ENCODE measurements at regions not wholly inside any gene's neighbourhood (a gene's known extent, or its start where the extent isn't known, plus 50 kb on each side); places are given as distances from the start of the nearest gene placed in this dataset.
"Not testable (repeated sequence)": the region's sequence is repeated elsewhere in the genome, so short reads cannot be mapped to it uniquely, and the experiment has no call there.

DNA sequence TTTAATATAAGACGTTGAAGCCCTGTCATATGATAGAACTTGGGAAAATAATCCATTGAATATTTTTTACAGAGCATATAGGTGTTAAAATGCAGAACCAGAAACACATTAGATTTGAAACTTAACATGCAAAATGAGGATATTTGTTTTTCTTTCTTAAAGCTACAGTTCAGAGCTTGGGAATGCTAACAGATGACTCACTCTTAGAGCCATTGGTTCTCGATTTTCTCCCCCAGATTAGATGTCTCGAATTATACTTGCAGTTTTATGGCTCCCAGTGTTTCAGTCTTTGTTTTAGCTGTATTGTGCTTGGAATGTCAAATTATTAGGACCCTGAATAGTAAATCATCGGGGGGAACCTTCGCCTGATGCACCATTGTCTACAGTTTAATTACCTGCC is 575.7 kb upstream of the ZP4 start:
- Mint-ChIP-seq H3K9me3 (peaks cover 18% of the 10 kb centered on the region), H3K27me3 (no peaks in the 10 kb centered on the region), H3K4me3 (no peak overlapping the region), H3K36me3 (ENCODE audit: low read depth) (no peaks in the 10 kb centered on the region), H3K27ac (no peak overlapping the region), H3K4me1 (ENCODE audit: low read depth) (no peaks in the 10 kb centered on the region)
- intact Hi-C loops (cut with micrococcal nuclease), result no loop called here

DNA sequence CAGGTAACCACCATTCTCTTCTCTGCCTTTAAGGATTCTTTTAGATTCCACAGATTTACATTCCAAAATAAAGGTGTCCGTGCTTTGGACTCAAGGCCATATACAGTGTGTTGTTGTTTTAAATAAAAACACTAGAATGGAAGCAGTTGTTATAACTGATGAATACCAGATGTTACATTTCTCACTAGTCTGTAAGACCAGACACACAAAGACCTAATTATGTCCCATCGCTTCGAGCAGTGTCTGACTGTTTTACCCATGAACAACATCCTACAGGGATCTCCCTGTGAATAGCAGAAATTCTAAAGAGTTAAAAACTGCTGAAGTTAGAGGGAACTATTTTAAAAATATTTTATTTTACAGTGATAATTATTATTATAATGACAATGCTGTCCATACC is 574.7 kb upstream of the ZP4 start:
- peaks cover 18% of the 10 kb centered on the region for H3K9me3 Mint-ChIP-seq
- H3K36me3 Mint-ChIP-seq (ENCODE audit: low read depth), result no peaks in the 10 kb centered on the region
- intact Hi-C loops (cut with micrococcal nuclease), result no loop called here
- no peak overlapping the region for H3K4me3 Mint-ChIP-seq
- no peak overlapping the region for H3K27ac Mint-ChIP-seq
- no peaks in the 10 kb centered on the region for H3K27me3 Mint-ChIP-seq
- H3K4me1 Mint-ChIP-seq (ENCODE audit: low read depth), result no peaks in the 10 kb centered on the region

DNA sequence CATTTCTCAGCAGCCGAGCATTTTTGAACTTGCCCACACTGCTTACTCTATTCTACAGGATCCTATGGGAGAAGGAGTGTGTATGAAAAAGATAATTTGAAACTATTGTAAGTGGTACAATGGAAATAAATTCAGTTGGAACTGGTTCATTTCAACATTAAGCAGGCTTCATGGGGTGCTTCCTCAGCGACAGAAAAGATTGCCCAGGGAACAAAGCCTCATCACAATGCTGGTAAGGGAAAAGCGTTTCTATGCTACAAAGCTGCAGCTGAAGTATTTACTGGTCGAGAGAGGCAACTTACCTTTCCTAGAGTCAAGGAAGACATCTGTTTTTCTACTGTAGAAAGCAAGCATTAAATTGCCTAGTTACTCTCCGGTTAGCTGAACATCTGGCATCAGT is 568.2 kb upstream of the ZP4 start:
- Mint-ChIP-seq H3K36me3 (ENCODE audit: low read depth) (no peaks in the 10 kb centered on the region), H3K27ac (no peak overlapping the region), H3K9me3 (peaks cover 11% of the 10 kb centered on the region), H3K4me3 (no peak overlapping the region), H3K27me3 (no peaks in the 10 kb centered on the region), H3K4me1 (ENCODE audit: low read depth) (no peaks in the 10 kb centered on the region)
- intact Hi-C loops (cut with micrococcal nuclease), result no loop called here

DNA sequence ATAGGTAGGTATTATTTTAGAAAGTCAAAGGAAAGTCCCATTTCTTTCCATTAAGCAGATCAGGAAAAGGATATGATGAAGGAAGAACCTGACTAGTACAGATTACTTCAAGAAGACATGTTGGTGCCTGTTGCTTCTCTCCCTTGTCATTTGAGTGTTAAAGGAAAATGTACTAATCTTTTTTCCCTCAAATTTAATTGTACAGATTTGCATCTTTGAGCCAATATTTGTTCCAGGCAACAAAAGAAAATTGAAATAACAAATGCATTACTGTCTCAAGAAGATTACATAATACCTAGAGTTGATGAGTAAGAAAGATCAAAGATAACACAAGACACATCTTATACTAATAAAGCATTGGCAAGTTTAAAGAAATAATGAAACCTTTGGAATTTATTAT is 566.9 kb upstream of the ZP4 start:
- Mint-ChIP-seq H3K4me1 (ENCODE audit: low read depth) (no peaks in the 10 kb centered on the region), H3K4me3 (no peak overlapping the region), H3K36me3 (ENCODE audit: low read depth) (no peaks in the 10 kb centered on the region), H3K9me3 (no peaks in the 10 kb centered on the region), H3K27ac (no peak overlapping the region), H3K27me3 (no peaks in the 10 kb centered on the region)
- intact Hi-C loops (cut with micrococcal nuclease), result no loop called here

DNA sequence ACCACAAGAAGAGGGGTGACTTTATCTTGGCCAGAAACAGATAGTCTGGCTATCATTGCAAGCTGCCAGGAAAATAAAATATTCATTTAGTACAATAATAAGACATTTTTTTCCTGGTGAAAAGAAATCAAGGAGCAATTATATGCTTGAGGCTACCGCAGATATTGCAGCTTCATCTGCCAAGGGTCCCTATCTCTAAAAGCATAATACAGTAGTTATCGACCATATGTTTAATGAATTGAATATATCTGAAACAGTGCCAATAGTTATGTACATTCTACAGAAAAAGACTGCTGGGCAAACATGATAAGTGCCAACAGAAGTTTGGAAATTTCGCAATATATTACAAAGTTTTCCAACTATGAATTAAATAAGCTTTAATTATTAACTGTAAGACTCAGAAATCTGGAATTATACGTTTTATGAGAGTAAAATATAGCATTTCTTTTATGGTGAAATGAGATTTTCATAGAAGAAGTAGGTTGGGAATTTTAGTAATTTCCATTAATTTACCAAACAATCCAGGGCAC is 561.1 kb upstream of the ZP4 start:
- Mint-ChIP-seq H3K36me3 (ENCODE audit: low read depth) (no peaks in the 10 kb centered on the region), H3K27ac (no peak overlapping the region), H3K4me1 (ENCODE audit: low read depth) (no peaks in the 10 kb centered on the region), H3K27me3 (no peaks in the 10 kb centered on the region), H3K4me3 (no peak overlapping the region), H3K9me3 (no peaks in the 10 kb centered on the region)
- intact Hi-C loops (cut with micrococcal nuclease), result no loop called here

DNA sequence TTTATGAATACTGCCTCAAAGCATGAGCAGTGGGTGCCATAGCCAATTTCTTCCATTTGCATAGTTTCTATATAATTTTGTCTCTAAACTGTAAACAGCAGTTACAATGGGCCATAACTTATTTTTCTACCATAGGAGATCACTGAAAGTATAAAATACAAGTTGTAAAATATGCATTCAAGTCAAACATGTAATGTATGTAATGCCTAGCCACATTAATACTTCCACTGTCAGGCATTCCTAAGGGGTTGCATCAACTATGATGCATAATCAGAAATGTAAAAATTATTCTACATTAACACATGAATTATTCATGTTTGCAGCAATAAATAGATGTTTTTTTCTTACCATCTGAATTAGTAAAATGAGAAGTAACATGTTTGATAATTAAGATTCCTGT is 560.3 kb upstream of the ZP4 start:
- H3K4me3 Mint-ChIP-seq, result no peak overlapping the region
- H3K4me1 Mint-ChIP-seq (ENCODE audit: low read depth), result no peaks in the 10 kb centered on the region
- H3K36me3 Mint-ChIP-seq (ENCODE audit: low read depth), result no peaks in the 10 kb centered on the region
- intact Hi-C loops (cut with micrococcal nuclease), result no loop called here
- no peaks in the 10 kb centered on the region for H3K9me3 Mint-ChIP-seq
- no peak overlapping the region for H3K27ac Mint-ChIP-seq
- no peaks in the 10 kb centered on the region for H3K27me3 Mint-ChIP-seq

DNA sequence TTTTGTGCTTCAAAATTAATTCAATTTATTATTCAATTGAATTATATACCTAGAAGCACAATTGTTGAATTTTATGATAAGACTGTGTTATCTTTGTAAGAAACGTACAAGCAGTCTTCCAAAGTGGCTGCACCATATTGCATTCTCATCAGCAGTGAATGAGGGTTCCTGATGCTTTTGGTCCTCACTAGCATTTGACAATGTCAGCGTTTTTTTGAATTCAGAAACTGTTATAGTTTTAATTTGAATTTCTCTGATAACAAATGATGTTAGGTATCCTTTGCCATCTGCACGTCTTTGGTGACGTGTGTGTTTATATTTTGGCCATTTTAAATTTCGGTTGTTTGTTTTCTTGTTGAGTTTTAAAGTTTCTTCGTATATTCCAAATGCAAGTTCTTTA is 553.0 kb upstream of the ZP4 start:
- Mint-ChIP-seq H3K9me3 (no peaks in the 10 kb centered on the region), H3K36me3 (ENCODE audit: low read depth) (no peaks in the 10 kb centered on the region), H3K4me3 (no peak overlapping the region), H3K27me3 (no peaks in the 10 kb centered on the region), H3K27ac (no peak overlapping the region), H3K4me1 (ENCODE audit: low read depth) (no peaks in the 10 kb centered on the region)
- intact Hi-C loops (cut with micrococcal nuclease), result no loop called here

DNA sequence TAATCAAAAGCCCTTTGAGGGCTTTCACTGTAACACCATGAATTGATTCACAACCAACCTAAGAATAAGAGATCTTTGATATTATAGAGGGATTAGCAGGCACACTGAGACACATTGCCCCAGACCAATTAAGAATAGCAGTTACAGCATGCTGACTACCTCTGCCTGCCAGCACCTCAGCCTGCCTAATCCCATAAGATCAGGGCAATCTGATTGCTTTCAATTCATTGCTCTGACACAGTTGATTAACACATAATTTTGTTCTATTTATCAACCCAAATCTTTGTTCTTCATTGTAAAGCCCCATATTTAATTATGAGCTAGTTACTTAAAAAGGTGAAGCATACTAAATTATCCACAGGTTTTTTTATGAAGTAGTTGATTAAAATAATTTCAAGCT is 548.8 kb upstream of the ZP4 start:
- intact Hi-C loops (cut with micrococcal nuclease), result no loop called here

DNA sequence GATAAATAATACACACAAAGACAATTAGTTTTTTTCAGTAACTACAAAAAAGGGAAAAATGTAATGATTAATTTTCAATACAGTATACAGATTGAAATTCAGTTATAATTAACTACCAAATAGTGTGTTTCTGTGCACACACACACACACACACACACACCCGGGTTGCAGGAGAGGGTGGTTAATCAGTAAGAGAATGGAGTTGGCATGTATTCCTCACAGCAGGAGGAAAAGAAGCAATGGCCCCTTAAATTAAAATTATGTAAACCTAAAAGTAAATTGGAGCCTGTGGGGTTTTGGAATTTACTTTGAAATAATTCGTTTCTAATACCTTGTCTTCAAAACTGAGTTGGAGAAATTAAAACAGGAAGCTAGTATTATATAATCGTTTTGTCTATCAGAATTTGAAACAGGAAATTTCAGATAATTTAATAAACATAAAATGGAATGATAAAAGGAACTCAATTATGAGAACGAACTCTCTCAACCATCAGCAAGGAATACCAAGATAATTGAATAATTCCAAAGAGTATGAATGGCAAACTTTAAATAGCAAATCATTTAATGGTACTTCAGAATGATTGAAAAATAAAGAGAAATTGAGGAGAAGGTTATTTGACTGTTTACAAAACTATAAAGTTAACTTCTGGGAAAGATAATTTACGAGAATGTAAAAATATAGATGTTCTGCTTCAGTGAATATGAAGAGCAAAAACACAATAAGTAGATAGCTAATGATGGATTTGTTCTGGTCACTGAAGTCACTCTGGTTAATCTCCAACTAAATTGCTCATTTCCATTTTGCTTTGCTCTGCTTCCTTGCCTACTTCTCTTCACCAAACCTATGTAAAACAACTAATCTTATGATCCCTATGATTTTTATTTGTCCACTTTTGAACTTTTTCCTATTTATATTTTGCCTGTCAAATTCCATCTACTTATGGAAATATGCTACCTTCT is 547.9 kb upstream of the ZP4 start:
- no peaks in the 10 kb centered on the region for H3K9me3 Mint-ChIP-seq
- no peaks in the 10 kb centered on the region for H3K27me3 Mint-ChIP-seq
- H3K27ac Mint-ChIP-seq, result no peak overlapping the region
- intact Hi-C loops (cut with micrococcal nuclease), result no loop called here
- no peaks in the 10 kb centered on the region for H3K4me1 Mint-ChIP-seq (ENCODE audit: low read depth)
- H3K36me3 Mint-ChIP-seq (ENCODE audit: low read depth), result no peaks in the 10 kb centered on the region
- H3K4me3 Mint-ChIP-seq, result no peak overlapping the region

More for the DNA sequence above, 548.8 kb upstream of the ZP4 start:
- H3K27me3 Mint-ChIP-seq, result no peaks in the 10 kb centered on the region
- H3K4me1 Mint-ChIP-seq (ENCODE audit: low read depth), result no peaks in the 10 kb centered on the region
- H3K27ac Mint-ChIP-seq, result no peak overlapping the region
- H3K9me3 Mint-ChIP-seq, result no peaks in the 10 kb centered on the region
- H3K36me3 Mint-ChIP-seq (ENCODE audit: low read depth), result no peaks in the 10 kb centered on the region
- no peak overlapping the region for H3K4me3 Mint-ChIP-seq

DNA sequence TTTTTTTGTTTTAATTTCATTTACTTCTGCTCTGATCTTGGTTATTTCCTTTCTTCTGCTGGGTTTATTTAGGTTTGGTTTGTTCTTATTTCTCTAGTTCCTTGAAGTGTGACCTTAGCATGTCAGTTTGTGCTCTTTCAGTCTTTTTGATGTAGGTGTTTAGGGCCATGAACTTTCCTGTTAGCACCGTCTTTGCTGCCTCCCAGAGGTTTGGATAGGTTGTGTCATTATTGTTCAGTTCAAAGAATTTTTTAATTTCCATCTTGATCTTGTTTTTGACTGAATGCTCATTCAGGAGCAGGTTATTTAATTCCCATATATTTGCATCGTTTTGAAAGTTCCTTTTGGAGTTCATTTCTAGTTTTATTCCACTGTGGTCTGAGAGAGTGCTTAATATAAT is 539.0 kb upstream of the ZP4 start:
- H3K27ac Mint-ChIP-seq; H3K4me3 Mint-ChIP-seq; intact Hi-C loops (cut with micrococcal nuclease); H3K27me3 Mint-ChIP-seq; H3K4me1 Mint-ChIP-seq (ENCODE audit: low read depth); H3K36me3 Mint-ChIP-seq (ENCODE audit: low read depth): not testable (repeated sequence)
- peaks cover 11% of the 10 kb centered on the region for H3K9me3 Mint-ChIP-seq

DNA sequence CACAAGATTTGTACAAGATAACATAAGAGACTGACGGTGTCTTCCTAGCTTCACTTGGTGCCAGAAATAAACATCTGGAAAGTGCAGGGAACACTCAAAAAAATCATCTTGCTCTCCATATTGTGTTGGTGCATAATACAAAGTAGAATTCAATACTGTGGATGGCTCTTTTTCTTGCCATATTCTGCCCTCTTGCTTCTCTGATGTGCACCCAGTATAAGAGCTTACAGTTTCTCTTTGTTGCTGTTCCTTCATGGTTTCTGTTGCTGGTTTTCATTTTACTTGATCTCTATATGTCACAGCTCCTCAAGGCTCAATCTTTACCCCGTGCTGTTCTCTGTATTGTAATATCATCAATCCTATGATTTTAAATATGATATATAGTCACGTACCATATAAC is 528.5 kb upstream of the ZP4 start:
- H3K4me3 Mint-ChIP-seq, result no peak overlapping the region
- intact Hi-C loops (cut with micrococcal nuclease), result no loop called here
- H3K27ac Mint-ChIP-seq, result no peak overlapping the region
- peaks cover 5% of the 10 kb centered on the region for H3K9me3 Mint-ChIP-seq
- no peaks in the 10 kb centered on the region for H3K4me1 Mint-ChIP-seq (ENCODE audit: low read depth)
- H3K36me3 Mint-ChIP-seq (ENCODE audit: low read depth), result no peaks in the 10 kb centered on the region
- no peaks in the 10 kb centered on the region for H3K27me3 Mint-ChIP-seq

DNA sequence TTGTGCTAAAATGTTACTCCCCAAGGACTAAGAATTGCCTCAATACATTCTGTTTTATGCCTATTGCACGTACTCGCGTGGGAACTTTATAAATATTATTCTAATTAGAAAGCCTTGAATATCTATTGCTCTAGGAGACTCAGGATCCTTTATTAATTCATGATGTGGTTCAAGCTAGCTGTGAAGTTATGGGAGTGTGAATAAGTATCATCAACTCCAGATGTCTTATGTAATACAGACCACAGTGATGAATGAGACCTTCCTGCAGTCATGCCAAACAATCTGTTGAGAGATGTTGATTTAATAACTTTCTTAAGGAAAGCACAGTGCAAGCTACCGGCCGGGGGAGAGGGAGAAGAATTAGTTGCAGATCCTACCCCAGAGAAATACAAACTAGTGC is 519.2 kb upstream of the ZP4 start:
- H3K36me3 Mint-ChIP-seq (ENCODE audit: low read depth), result no peaks in the 10 kb centered on the region
- no peaks in the 10 kb centered on the region for H3K27me3 Mint-ChIP-seq
- H3K9me3 Mint-ChIP-seq, result peaks cover 7% of the 10 kb centered on the region

DNA sequence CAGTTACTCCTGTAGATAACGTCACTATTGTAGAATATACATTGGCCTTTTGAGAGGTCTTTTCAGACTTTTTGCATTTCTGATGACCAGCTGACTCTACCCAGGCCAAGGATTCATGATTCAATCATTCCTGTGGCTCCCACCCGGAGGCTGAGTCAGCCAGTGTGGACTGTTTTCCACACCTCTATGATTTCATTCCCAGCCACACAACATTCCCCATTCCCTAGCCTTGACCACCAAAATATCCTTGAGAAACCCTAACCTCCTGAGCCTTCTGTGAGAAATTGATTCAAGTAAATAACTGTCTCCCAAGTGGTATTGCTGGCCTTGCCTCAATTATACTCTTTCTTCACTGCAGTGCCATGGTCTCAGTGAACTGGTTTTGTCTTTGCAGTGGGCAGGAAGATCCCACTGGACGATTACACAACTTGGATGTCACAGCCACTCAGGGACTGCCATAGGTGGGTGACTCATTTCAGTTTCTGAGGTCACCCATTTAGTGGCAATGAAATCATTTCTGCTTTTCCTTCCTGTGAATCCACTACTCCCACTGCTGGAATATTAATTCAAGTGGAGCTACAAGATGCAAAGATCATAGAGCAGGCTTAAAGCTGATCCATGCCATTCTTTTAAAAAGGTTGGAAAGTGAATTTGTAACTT is 518.6 kb upstream of the ZP4 start:
- Mint-ChIP-seq H3K27me3 (no peaks in the 10 kb centered on the region), H3K9me3 (peaks cover 3% of the 10 kb centered on the region), H3K27ac (no peak overlapping the region), H3K36me3 (ENCODE audit: low read depth) (no peaks in the 10 kb centered on the region), H3K4me1 (ENCODE audit: low read depth) (no peaks in the 10 kb centered on the region), H3K4me3 (no peak overlapping the region)
- intact Hi-C loops (cut with micrococcal nuclease), result no loop called here

More for the DNA sequence above, 519.2 kb upstream of the ZP4 start:
- Mint-ChIP-seq H3K27ac (no peak overlapping the region), H3K4me1 (ENCODE audit: low read depth) (no peaks in the 10 kb centered on the region), H3K4me3 (no peak overlapping the region)
- intact Hi-C loops (cut with micrococcal nuclease), result no loop called here

DNA sequence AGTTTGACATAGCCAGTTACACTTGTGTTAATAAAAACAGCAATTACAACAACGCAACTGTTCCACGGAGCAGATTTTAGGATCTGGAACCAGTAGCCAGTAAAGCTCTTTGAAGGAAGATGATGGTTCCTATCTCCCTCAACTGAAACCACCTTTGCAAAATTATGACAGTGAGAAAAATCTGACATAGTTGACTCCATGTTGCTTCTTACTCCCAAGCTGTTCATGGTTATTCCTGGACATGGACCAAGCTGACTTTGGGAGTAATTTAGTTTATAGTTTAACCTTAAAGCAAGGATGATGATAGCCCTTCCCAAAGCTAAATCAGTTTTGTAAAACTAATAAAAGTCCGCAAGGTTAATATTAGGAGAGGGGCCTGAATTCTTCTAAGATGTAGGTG is 518.0 kb upstream of the ZP4 start:
- H3K27me3 Mint-ChIP-seq, result no peaks in the 10 kb centered on the region
- no peaks in the 10 kb centered on the region for H3K4me1 Mint-ChIP-seq (ENCODE audit: low read depth)

More for the DNA sequence above, 518.0 kb upstream of the ZP4 start:
- no peaks in the 10 kb centered on the region for H3K9me3 Mint-ChIP-seq
- no peak overlapping the region for H3K27ac Mint-ChIP-seq
- intact Hi-C loops (cut with micrococcal nuclease), result no loop called here
- H3K36me3 Mint-ChIP-seq (ENCODE audit: low read depth), result no peaks in the 10 kb centered on the region
- no peak overlapping the region for H3K4me3 Mint-ChIP-seq

All from dendritic cell treated with granulocyte-macrophage colony-stimulating factor and Interleukin-4, amounts not matched to agents 40 ng/mL and 50 ng/mL, for 4 days (primary cell).